Psoas muscle (tissue), 7 donors: ENCODE measurements at regions not wholly inside any gene's neighbourhood (a gene's known extent, or its start where the extent isn't known, plus 50 kb on each side); places are given as distances from the start of the nearest gene placed in this dataset.

Source experiments
- ATAC-seq, 4 donors: fragments of 200-7000 bp; cut with Tn5 transposase; one replicate each; pipeline ENCODE4 v1.9.1; 2020; ENCODE audit warnings: moderate library complexity in 3 of 4, mild to moderate bottlenecking in 2 of 4
- DNase-seq, 2 donors: peaks; one replicate each; pipeline ENCODE4 v3.0.0-alpha.2; 2020
- H3K27ac ChIP-seq: fragments of 200-600 bp; one replicate; pipeline ENCODE4 v1.8.0; 2022
- H3K27me3 ChIP-seq, 3 donors: fragments of 200-600 bp in 1 of 3; one replicate each; pipeline versions ENCODE4 v1.6.1 to v1.8.0; 2013 to 2022; ENCODE audit warnings: low read length in 2 of 3, mild to moderate bottlenecking in 2 of 3, moderate library complexity in 1 of 3; ENCODE audit not compliant: insufficient read depth in 3 of 3
- H3K36me3 ChIP-seq, 2 donors: fragments of 200-600 bp in 1 of 2; one replicate each; pipeline versions ENCODE4 v1.6.1 to v1.8.0; 2013 to 2022; ENCODE audit warnings: low read depth in 1 of 2, mild to moderate bottlenecking in 1 of 2, moderate library complexity in 1 of 2; ENCODE audit not compliant: insufficient read depth in 1 of 2
- H3K4me1 ChIP-seq: fragments of 200-600 bp; one replicate; pipeline ENCODE4 v1.8.0; 2022
- H3K4me3 ChIP-seq: fragments of 200-600 bp; one replicate; pipeline ENCODE4 v1.8.0; 2022; ENCODE audit warnings: mild to moderate bottlenecking
- H3K9me3 ChIP-seq: fragments of 200-600 bp; one replicate; pipeline ENCODE4 v1.8.0; 2022
- CTCF ChIP-seq: fragments of 200-600 bp; IDR thresholded peaks from one replicate; pipeline ENCODE4 v1.8.0; 2022; ENCODE audit warnings: antibody characterized with exemption
- WGBS, 3 donors: extraction: QIAGEN DNeasy Blood & Tissue Kit; methylation state at CpG; one replicate each; pipeline versions ENCODE4 v1.1.6 to v1.1.7; 2013; 5-methylcytosine and 5-hydroxymethylcytosine counted together
- intact Hi-C, 2 donors: fragments of 100-400 bp; cut with DNase I; formaldehyde crosslinking; loops; one replicate each; pipeline versions ENCODE4 v1.11.0 to v1.14.2; 2022
- donor health status: healthy with polysubstance abuse.
- donor health status: DM: no; HTN: no; CAD: no; lungs with moderate emphysema.
- donor health status: Bipolar disorder and iron deficiency.
- donor health status: healthy.
- donor health status: DM: yes; HTN: yes; CAD: no.
- donor health status: DM: no; HTN: no; CAD: no.
- donor health status: DM: yes; HTN: yes; CAD: no.

- H3K9me3 ChIP-seq: no peaks in the 10 kb centered on the region
- WGBS, 3 donors: 72 to 89% (median 86%) methylated on average over 5 of the region's 5 CpGs
- intact Hi-C loops: no loop called here
- no peak overlapping the region for H3K27ac ChIP-seq
- H3K4me3 ChIP-seq: no peak overlapping the region
- no peaks in the 10 kb centered on the region for H3K27me3 ChIP-seq
- H3K36me3 ChIP-seq: no peaks in the 10 kb centered on the region
- ATAC-seq (no peak), DNase-seq (no peak)
- no peak for TF ChIP-seq CTCF
- H3K4me1 ChIP-seq: no peaks in the 10 kb centered on the region
Measured at GRCh38 chr5:60370508-60370907, 329.5 kb downstream of the DEPDC1B start.

GRCh38 chr5:60369391-60369790 is 330.6 kb downstream of the DEPDC1B start:
- no peak for TF ChIP-seq CTCF
- DNase-seq (no peak), ATAC-seq (no peak)
- H3K9me3 ChIP-seq: no peaks in the 10 kb centered on the region
- no peaks in the 10 kb centered on the region for H3K4me1 ChIP-seq
- intact Hi-C loops: no loop called here
- WGBS, 3 donors: 94 to 97% (median 95%) methylated on average over 4 of the region's 4 CpGs
- H3K27ac ChIP-seq: no peak overlapping the region
- H3K4me3 ChIP-seq: no peak overlapping the region
- H3K36me3 ChIP-seq: no peaks in the 10 kb centered on the region
- no peaks in the 10 kb centered on the region for H3K27me3 ChIP-seq

- WGBS, 3 donors: 61 to 69% (median 62%) methylated on average over 5 of the region's 5 CpGs
Measured at GRCh38 chr5:60368100-60368499, 331.9 kb downstream of the DEPDC1B start.

GRCh38 chr5:60366489-60366888 is 333.5 kb downstream of the DEPDC1B start:
- Histone ChIP-seq H3K9me3 (no peaks in the 10 kb centered on the region), H3K4me3 (no peak overlapping the region), H3K36me3 (no peaks in the 10 kb centered on the region), H3K27ac (no peak overlapping the region), H3K27me3 (no peaks in the 10 kb centered on the region), H3K4me1 (no peaks in the 10 kb centered on the region)
- no peak for DNase-seq
- 10 to 24% (median 17%) methylated on average over 2 of the region's 2 CpGs for WGBS, 3 donors
- no peak for ATAC-seq
- intact Hi-C loops: no loop called here
- no peak for TF ChIP-seq CTCF

More at GRCh38 chr5:60368100-60368499, 331.9 kb downstream of the DEPDC1B start:
- Histone ChIP-seq H3K27ac (no peak overlapping the region), H3K36me3 (no peaks in the 10 kb centered on the region), H3K4me3 (no peak overlapping the region), H3K27me3 (no peaks in the 10 kb centered on the region), H3K9me3 (no peaks in the 10 kb centered on the region), H3K4me1 (no peaks in the 10 kb centered on the region)
- ATAC-seq (no peak), DNase-seq (no peak)
- no peak for TF ChIP-seq CTCF
- intact Hi-C loops: no loop called here

GRCh38 chr5:60365001-60365400 is 335.0 kb downstream of the DEPDC1B start:
- Histone ChIP-seq H3K4me1 (no peaks in the 10 kb centered on the region), H3K27ac (no peak overlapping the region), H3K4me3 (no peak overlapping the region), H3K27me3 (no peaks in the 10 kb centered on the region), H3K36me3 (no peaks in the 10 kb centered on the region), H3K9me3 (no peaks in the 10 kb centered on the region)
- DNase-seq: no peak
- WGBS, 3 donors: 60 to 67% (median 64%) methylated on average over 1 of the region's 1 CpG
- no peak for TF ChIP-seq CTCF
- ATAC-seq: no peak
- intact Hi-C loops: no loop called here
